Adipocyte (in vitro differentiated cells): ENCODE measurements at regions not wholly inside any gene's neighbourhood (a gene's known extent, or its start where the extent isn't known, plus 50 kb on each side); places are given as distances from the start of the nearest gene placed in this dataset.

ENCODE experiments used
- DNase-seq: peaks from one replicate; pipeline ENCODE4 v3.0.0-alpha.2; 2015; ENCODE audit warnings: low read depth
- H3K27me3 ChIP-seq: replicated peaks from 2 replicates; pipeline ENCODE4 v1.7.0; 2013; ENCODE audit warnings: mild to moderate bottlenecking, low read length, moderate library complexity; ENCODE audit not compliant: control insufficient read depth, insufficient read depth
- H3K36me3 ChIP-seq: 2 replicates; pipeline ENCODE4 v1.7.0; 2013; ENCODE audit warnings: low read length, mild to moderate bottlenecking, moderate library complexity; ENCODE audit not compliant: control insufficient read depth, insufficient read depth, severe bottlenecking
- H3K4me1 ChIP-seq: 2 replicates; pipeline ENCODE4 v1.7.0; 2013; ENCODE audit warnings: mild to moderate bottlenecking, low read length, moderate library complexity; ENCODE audit not compliant: control insufficient read depth, insufficient read depth
- H3K4me3 ChIP-seq: 2 replicates; pipeline ENCODE4 v1.7.0; 2013; ENCODE audit warnings: mild to moderate bottlenecking, low read length, moderate library complexity
- H3K9ac ChIP-seq: 2 replicates; pipeline ENCODE4 v1.7.0; 2013; ENCODE audit warnings: mild to moderate bottlenecking, low read length, moderate library complexity
- H3K9me3 ChIP-seq: 2 replicates; pipeline ENCODE4 v1.7.0; 2013; ENCODE audit warnings: mild to moderate bottlenecking, low read length, moderate library complexity; ENCODE audit not compliant: control insufficient read depth

DNA sequence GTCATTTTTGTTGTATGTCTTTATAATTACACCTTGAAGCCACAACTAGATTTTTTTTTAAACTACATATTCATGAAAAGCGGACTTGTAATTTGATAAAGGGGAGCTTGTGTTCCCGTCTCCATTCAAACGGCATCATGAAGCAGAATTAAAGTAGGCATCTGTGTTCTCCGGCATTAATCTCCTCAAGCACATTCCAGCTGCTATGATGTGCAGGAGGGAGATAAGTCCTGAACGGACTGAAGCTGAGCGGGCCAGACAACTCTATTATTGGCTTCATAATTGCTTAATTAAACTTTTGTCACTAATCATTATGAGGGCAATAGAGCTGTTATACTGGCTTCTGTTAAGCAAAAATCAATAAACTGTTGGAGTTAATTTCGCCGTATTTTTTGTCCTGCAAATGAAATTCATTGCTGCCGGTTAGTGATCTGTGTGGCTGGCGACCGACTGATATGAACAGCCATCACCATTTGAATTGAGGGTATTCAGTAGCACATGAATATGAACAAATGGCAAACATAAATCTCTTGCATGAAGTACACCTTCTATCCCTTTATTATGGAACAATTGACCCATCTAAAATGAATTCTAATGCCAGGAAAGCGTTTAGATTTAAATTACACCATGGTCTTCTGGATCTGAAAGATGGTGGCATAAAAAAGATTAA lies 408.8 kb upstream of the IRX1 start:
- no peaks in the 10 kb centered on the region for H3K4me1 ChIP-seq
- no peak overlapping the region for H3K9ac ChIP-seq
- no peaks in the 10 kb centered on the region for H3K9me3 ChIP-seq
- DNase-seq, result no peak
- no peaks in the 10 kb centered on the region for H3K27me3 ChIP-seq
- H3K36me3 ChIP-seq, result no peaks in the 10 kb centered on the region
- H3K4me3 ChIP-seq, result no peak overlapping the region

DNA sequence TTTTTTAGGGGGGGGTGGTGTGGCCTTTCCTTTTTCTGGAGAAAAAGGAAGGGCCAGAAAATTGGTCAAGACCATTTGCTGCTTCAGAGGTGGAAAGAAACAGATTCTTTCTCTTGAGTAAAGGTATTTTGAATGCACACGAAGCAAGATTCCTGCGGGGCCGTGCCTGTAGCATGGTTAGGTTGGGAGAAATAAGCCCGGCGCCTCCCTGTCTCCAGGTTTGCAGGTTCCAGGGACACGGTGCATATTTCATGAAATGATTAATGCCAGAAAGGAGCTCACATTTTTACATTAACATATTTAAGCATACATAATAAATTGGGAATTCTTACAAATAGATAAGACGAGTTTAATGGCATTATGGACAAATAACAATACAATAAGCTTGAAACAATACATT lies 409.5 kb upstream of the IRX1 start:
- no peaks in the 10 kb centered on the region for H3K4me1 ChIP-seq
- no peaks in the 10 kb centered on the region for H3K27me3 ChIP-seq
- DNase-seq, result no peak
- H3K4me3 ChIP-seq, result no peak overlapping the region
- H3K9ac ChIP-seq, result no peak overlapping the region
- no peaks in the 10 kb centered on the region for H3K36me3 ChIP-seq
- no peaks in the 10 kb centered on the region for H3K9me3 ChIP-seq

DNA sequence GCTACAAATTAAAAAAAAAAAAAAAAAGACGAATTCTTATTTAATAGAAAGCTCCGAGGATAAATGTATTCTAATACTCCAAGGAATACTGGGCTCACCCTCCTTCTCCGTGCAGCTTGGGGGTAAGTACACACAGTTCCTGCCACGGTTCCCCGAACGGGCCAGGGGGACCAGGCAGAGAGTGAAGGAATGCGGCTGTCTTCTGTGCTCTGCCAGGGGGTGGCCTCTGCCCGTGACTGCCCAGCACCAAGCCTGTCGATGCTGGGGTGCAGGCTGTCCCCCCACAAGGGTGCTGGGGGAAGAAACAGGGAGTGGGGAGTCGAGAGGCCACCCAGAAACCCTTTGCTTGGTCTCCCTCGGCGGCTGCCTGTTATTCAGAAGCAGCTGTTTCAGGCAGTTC lies 410.1 kb upstream of the IRX1 start:
- Histone ChIP-seq H3K9ac (no peak overlapping the region), H3K9me3 (no peaks in the 10 kb centered on the region), H3K36me3 (no peaks in the 10 kb centered on the region), H3K4me3 (no peak overlapping the region), H3K27me3 (no peaks in the 10 kb centered on the region), H3K4me1 (no peaks in the 10 kb centered on the region)
- no peak for DNase-seq

DNA sequence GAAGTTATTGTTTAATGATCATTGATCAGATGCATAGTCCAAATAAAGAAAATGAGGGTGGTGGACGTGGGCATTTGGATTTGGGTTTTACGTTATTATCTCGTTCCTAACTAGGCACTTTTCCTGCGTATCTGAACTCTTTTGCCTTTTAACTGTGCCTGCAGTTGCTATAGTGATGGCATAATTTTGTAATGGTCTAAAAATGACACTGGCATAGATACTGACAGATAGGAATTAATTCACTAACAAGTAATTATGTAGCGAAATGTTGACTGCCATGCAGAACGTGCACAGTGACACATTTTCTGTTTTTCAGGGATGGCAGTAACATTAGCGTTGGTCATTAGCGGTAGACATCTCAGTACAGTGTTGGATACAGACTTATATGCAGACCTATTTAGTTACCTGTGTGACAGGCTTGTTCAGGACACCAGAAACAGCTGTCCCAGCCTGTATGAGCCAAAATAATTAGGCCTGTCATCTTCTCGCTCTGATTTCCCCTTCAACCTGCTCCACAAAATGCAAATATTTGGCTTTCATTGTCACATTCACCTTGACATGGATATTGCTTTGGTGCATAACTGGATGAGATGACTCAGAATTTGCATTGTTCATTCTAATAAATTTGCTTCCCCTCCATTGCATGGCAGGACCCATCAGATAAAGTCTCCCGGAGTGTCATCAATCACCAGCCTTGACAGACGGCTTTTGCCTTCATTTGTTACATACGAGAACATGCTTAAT lies 413.3 kb upstream of the IRX1 start:
- DNase-seq, result no peak
- Histone ChIP-seq H3K4me1 (no peaks in the 10 kb centered on the region), H3K9me3 (no peaks in the 10 kb centered on the region)

DNA sequence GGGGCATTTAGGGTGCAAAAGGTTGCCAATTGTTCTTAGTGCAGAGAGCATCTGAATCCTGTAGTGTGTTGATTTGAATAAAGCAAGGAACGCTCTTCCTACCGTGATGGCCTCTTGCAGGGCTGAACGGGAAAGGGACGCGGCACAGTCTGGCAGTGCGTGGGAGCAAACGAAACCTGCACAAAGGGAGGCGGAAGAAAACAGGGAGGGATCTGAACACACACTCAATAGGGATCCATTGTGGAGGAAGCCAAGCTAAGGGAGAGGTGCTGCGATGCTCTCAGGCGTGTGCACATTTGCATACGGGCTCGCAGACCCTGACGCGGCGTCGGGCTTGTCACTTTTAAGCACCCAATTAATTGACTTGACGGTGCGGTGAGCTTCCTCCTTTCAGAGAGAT lies 414.0 kb upstream of the IRX1 start:
- Histone ChIP-seq H3K9ac (no peak overlapping the region), H3K9me3 (no peaks in the 10 kb centered on the region), H3K27me3 (no peaks in the 10 kb centered on the region), H3K4me3 (no peak overlapping the region), H3K36me3 (no peaks in the 10 kb centered on the region), H3K4me1 (no peaks in the 10 kb centered on the region)
- DNase-seq, result no peak

More for the DNA sequence above, 413.3 kb upstream of the IRX1 start:
- Histone ChIP-seq H3K27me3 (no peaks in the 10 kb centered on the region), H3K4me3 (no peak overlapping the region), H3K36me3 (no peaks in the 10 kb centered on the region), H3K9ac (no peak overlapping the region)

DNA sequence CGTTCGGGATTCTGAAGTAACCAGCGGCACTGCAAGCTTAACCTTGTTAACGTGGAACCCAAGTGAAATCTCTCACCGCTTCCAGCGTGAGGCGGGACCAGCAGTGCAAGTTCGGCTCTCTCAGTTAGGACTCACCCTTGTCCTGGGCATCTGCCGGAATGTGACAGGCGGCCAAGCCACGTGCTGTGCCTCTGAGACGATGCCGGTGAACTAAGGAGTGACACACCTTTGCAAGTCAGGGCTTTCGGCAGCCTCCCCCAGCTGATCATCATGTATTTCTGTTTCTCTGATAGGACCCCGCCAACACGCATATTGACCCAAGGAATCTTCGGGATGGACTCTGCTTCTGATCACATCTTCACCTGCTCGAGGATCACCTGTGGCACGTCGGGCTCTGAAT lies 415.0 kb upstream of the IRX1 start:
- Histone ChIP-seq H3K9ac (no peak overlapping the region), H3K4me3 (no peak overlapping the region), H3K27me3 (no peaks in the 10 kb centered on the region), H3K36me3 (no peaks in the 10 kb centered on the region), H3K9me3 (no peaks in the 10 kb centered on the region), H3K4me1 (no peaks in the 10 kb centered on the region)
- no peak for DNase-seq

DNA sequence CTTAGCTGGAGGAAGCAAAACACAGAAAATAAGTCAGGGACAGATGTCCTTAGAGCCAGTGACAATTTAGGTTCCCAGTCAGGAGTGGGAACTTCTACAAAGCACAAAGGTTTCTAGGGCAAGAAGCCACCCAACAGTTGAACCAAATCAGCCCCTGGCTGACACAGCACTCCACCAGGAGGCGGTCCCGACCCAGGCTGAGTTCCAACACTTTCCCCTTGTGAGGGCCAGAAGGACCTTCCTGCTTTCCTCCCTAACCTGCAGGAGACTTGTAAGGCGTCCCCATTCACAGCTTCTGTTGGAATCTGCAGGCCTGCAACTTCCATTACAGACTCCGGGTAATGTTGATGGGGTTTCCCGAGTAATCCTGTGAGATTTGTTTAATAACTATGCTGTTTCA lies 416.4 kb upstream of the IRX1 start:
- Histone ChIP-seq H3K4me1 (no peaks in the 10 kb centered on the region), H3K4me3 (no peak overlapping the region), H3K27me3 (no peaks in the 10 kb centered on the region), H3K9ac (no peak overlapping the region), H3K36me3 (no peaks in the 10 kb centered on the region), H3K9me3 (no peaks in the 10 kb centered on the region)
- no peak for DNase-seq

DNA sequence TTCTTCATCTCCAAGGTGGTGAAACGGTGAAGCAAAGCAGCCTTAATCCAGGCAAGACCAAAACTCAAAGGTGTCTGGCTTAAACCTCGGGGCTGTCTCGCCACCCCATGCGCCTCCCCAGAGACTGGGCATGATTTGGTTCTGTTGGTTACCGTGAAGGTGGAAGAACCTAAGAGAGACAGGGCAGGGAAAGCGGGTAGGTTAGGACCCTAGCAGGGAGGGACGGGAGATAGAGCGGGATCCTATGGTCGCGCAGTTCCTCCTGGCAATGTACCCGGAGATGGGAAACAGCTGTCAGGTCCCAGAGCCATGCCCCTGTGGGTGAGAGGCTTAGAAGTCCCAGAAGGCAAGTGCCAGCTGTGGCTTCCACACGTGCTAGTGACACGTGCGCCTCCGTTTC lies 418.3 kb upstream of the IRX1 start:
- H3K36me3 ChIP-seq, result no peaks in the 10 kb centered on the region
- no peaks in the 10 kb centered on the region for H3K9me3 ChIP-seq
- no peak for DNase-seq
- H3K9ac ChIP-seq, result no peak overlapping the region
- no peaks in the 10 kb centered on the region for H3K4me1 ChIP-seq
- no peak overlapping the region for H3K4me3 ChIP-seq
- no peaks in the 10 kb centered on the region for H3K27me3 ChIP-seq

DNA sequence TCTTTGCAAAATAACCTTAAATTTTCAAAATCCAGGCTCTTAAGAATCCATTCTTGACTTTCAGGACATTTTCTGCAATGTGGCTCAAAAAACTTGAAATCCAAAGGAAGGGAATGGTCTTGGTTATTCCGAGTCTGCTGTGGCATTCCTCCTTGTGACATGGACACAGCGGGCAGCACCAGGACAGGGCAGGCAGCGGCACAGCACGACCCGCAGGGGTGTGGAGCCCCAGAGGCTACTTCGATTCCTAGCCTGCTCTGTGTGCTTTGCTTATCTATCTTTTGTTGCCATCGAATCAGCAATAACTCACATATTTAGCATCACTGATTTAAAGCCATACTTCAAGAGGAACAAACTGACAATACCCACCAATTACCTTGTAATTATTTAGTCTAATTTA lies 420.2 kb upstream of the IRX1 start:
- Histone ChIP-seq H3K27me3 (no peaks in the 10 kb centered on the region), H3K4me1 (no peaks in the 10 kb centered on the region), H3K9me3 (no peaks in the 10 kb centered on the region), H3K36me3 (no peaks in the 10 kb centered on the region), H3K4me3 (no peak overlapping the region), H3K9ac (no peak overlapping the region)
- no peak for DNase-seq

DNA sequence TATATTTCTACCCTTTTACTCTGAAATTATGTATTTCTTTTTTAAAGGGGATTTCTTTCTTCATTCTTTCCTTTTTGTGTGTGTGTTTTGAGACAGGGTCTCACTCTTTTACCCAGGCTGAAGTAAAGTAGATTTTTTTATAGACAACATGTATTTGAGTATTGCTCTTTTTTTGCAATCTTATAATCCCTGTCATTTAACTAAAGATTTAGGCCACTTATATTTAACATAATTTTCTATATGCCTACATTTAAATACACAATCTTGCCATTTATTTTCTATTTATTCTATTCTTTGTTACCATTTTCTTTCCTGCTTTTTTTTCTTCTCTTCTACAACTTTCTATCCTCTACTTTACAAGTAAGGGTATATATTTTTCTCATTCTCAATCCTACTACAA lies 416.0 kb upstream of the IRX2 start:
- DNase-seq, result no peak
- H3K9ac ChIP-seq, result no peak overlapping the region
- H3K4me1 ChIP-seq, result no peaks in the 10 kb centered on the region
- H3K36me3 ChIP-seq, result no peaks in the 10 kb centered on the region
- H3K4me3 ChIP-seq, result no peak overlapping the region
- peaks cover 20% of the 10 kb centered on the region for H3K9me3 ChIP-seq
- no peaks in the 10 kb centered on the region for H3K27me3 ChIP-seq

DNA sequence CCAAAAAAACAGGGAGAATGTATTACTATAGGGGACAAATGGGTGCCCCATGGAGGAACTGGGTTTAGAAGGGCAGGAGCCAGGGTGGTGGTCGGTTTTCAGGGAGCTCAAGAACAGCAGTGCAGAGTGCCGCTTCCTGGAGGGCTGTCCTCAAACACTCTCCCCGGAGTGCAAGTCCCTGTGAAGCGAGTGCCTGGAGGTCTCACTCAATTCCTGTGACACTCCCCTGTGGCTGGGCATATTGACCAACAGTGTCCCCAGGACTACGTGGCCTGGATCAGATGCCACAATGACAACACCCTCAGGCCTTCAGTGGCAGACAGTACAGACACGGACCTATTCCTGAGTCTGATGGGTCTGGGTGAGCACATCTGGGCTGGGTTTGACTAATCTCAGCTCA lies 412.1 kb upstream of the IRX2 start:
- Histone ChIP-seq H3K36me3 (no peaks in the 10 kb centered on the region), H3K9me3 (peaks cover 20% of the 10 kb centered on the region), H3K4me3 (no peak overlapping the region), H3K4me1 (no peaks in the 10 kb centered on the region), H3K9ac (no peak overlapping the region), H3K27me3 (no peaks in the 10 kb centered on the region)
- DNase-seq, result no peak

DNA sequence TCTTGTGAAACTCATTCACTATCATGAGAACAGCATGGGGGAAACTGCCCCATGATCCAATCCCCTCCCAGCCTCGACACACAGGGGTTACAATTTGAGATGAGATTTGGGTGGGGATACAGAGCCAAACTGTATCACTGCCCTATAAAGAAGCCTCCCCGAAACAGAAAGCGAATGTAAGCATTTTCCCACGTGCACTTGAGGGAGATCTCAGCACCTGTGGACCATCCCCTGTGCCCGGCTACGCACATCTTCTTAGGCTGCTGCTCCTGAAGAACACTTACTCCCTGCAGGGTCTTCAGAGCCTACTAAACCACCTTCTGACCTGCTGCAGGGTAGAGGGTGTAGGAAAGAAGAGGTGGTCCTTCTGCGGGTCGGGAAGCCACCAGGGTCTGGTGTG lies 410.2 kb upstream of the IRX2 start:
- DNase-seq, result no peak
- H3K4me3 ChIP-seq, result no peak overlapping the region
- no peaks in the 10 kb centered on the region for H3K36me3 ChIP-seq
- H3K27me3 ChIP-seq, result no peaks in the 10 kb centered on the region
- H3K9ac ChIP-seq, result no peak overlapping the region
- peaks cover 5% of the 10 kb centered on the region for H3K9me3 ChIP-seq
- H3K4me1 ChIP-seq, result no peaks in the 10 kb centered on the region
